ENCODE measurements at regions not wholly inside any gene's neighbourhood (a gene's known extent, or its start where the extent isn't known, plus 50 kb on each side); places are given as distances from the start of the nearest gene placed in this dataset.

GRCh38 chr14:61877768-61878167, 115.5 kb downstream of the SNAPC1 start:
- no peaks in the 10 kb centered on the region for H3K27me3 ChIP-seq (ENCODE audit: insufficient read depth, low read depth)

GRCh38 chr14:61878931-61879330, 116.7 kb downstream of the SNAPC1 start:
- Histone ChIP-seq H3K9ac (no peak overlapping the region), H4K20me1 (ENCODE audit: insufficient read depth) (no peaks in the 10 kb centered on the region), H3K27ac (no peak overlapping the region), H3K4me1 (ENCODE audit: low read depth, poor library complexity, severe bottlenecking) (no peaks in the 10 kb centered on the region), H3K79me2 (ENCODE audit: insufficient read depth, low read depth) (no peaks in the 10 kb centered on the region), H3K27me3 (ENCODE audit: insufficient read depth, low read depth) (no peaks in the 10 kb centered on the region), H3K36me3 (ENCODE audit: insufficient read depth) (no peaks in the 10 kb centered on the region), H2AFZ (ENCODE audit: low read depth) (no peak overlapping the region), H3K4me3 (IDR thresholded peaks at IDR 0.05; ENCODE audit: insufficient read depth, low read depth, low read length) (no peak overlapping the region), H3K4me2 (no peak overlapping the region)
- TF ChIP-seq CTCF (conservative IDR thresholded peaks at IDR 0.05; ENCODE audit: low read depth, low read length) = no peak

More at GRCh38 chr14:61877768-61878167, 115.5 kb downstream of the SNAPC1 start:
- no peak overlapping the region for H3K9ac ChIP-seq
- no peak for TF ChIP-seq CTCF (conservative IDR thresholded peaks at IDR 0.05; ENCODE audit: low read depth, low read length)
- no peak overlapping the region for H3K27ac ChIP-seq
- no peak overlapping the region for H2AFZ ChIP-seq (ENCODE audit: low read depth)
- no peak overlapping the region for H3K4me2 ChIP-seq
- H3K36me3 ChIP-seq (ENCODE audit: insufficient read depth) = no peaks in the 10 kb centered on the region
- H4K20me1 ChIP-seq (ENCODE audit: insufficient read depth) = no peaks in the 10 kb centered on the region
- H3K4me1 ChIP-seq (ENCODE audit: low read depth, poor library complexity, severe bottlenecking) = no peaks in the 10 kb centered on the region
- no peaks in the 10 kb centered on the region for H3K79me2 ChIP-seq (ENCODE audit: insufficient read depth, low read depth)
- H3K4me3 ChIP-seq (IDR thresholded peaks at IDR 0.05; ENCODE audit: insufficient read depth, low read depth, low read length) = no peak overlapping the region

- H3K4me3 ChIP-seq (IDR thresholded peaks at IDR 0.05; ENCODE audit: insufficient read depth, low read depth, low read length) = no peak overlapping the region
- no peaks in the 10 kb centered on the region for H3K27me3 ChIP-seq (ENCODE audit: insufficient read depth, low read depth)
- H3K79me2 ChIP-seq (ENCODE audit: insufficient read depth, low read depth) = no peaks in the 10 kb centered on the region
- H3K4me2 ChIP-seq = no peak overlapping the region
- no peaks in the 10 kb centered on the region for H3K36me3 ChIP-seq (ENCODE audit: insufficient read depth)
- no peak overlapping the region for H3K27ac ChIP-seq
- H3K4me1 ChIP-seq (ENCODE audit: low read depth, poor library complexity, severe bottlenecking) = no peaks in the 10 kb centered on the region
- H2AFZ ChIP-seq (ENCODE audit: low read depth) = no peak overlapping the region
- no peak for TF ChIP-seq CTCF (conservative IDR thresholded peaks at IDR 0.05; ENCODE audit: low read depth, low read length)
- H4K20me1 ChIP-seq (ENCODE audit: insufficient read depth) = no peaks in the 10 kb centered on the region
- no peak overlapping the region for H3K9ac ChIP-seq
These were observed 118.8 kb downstream of the SNAPC1 start for GRCh38 chr14:61881046-61881445.

- H3K27ac ChIP-seq = no peak overlapping the region
- no peaks in the 10 kb centered on the region for H3K79me2 ChIP-seq (ENCODE audit: insufficient read depth, low read depth)
- no peaks in the 10 kb centered on the region for H3K36me3 ChIP-seq (ENCODE audit: insufficient read depth)
- no peaks in the 10 kb centered on the region for H4K20me1 ChIP-seq (ENCODE audit: insufficient read depth)
- H3K4me2 ChIP-seq = no peak overlapping the region
- no peaks in the 10 kb centered on the region for H3K4me1 ChIP-seq (ENCODE audit: low read depth, poor library complexity, severe bottlenecking)
- H3K9ac ChIP-seq = no peak overlapping the region
- H3K27me3 ChIP-seq (ENCODE audit: insufficient read depth, low read depth) = no peaks in the 10 kb centered on the region
- H3K4me3 ChIP-seq (IDR thresholded peaks at IDR 0.05; ENCODE audit: insufficient read depth, low read depth, low read length) = no peak overlapping the region
- no peak overlapping the region for H2AFZ ChIP-seq (ENCODE audit: low read depth)
- no peak for TF ChIP-seq CTCF (conservative IDR thresholded peaks at IDR 0.05; ENCODE audit: low read depth, low read length)
These were observed 122.5 kb downstream of the SNAPC1 start for GRCh38 chr14:61884711-61885110.

Data from KMS-11 (cell line).